Right lung (tissue), 2 donors: ENCODE measurements at regions not wholly inside any gene's neighbourhood (a gene's known extent, or its start where the extent isn't known, plus 50 kb on each side); places are given as distances from the start of the nearest gene placed in this dataset.
A peak's percentile ranks its signal among the peaks of the same experiment; 100 is the strongest.
"Not testable (repeated sequence)": the region's sequence is repeated elsewhere in the genome, so short reads cannot be mapped to it uniquely, and the experiment has no call there.

ENCODE experiments used
- DNase-seq, 2 donors: peaks; one replicate each; pipeline ENCODE4 v3.0.0-alpha.2; 2013

DNA sequence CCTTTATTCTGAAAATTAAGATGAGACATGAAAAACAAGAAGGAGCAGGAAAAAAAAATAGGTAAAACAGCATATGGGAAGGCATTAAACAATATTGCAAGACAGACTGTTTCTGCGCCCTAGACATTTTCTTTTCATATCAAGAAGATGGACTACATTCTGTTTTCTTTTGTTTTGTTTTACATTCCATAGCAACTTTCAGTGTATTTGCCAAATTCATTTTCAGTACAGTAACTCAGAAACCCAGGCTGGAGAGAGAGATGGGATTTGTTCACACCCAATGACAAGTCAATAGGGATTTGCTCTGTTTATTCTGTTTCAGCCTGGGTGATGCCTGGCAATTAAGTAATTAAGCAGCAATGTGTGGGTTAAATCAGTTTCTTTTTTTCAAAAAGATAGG lies 892.8 kb upstream of the DIAPH2 start:
- DNase-seq = no peak

DNA sequence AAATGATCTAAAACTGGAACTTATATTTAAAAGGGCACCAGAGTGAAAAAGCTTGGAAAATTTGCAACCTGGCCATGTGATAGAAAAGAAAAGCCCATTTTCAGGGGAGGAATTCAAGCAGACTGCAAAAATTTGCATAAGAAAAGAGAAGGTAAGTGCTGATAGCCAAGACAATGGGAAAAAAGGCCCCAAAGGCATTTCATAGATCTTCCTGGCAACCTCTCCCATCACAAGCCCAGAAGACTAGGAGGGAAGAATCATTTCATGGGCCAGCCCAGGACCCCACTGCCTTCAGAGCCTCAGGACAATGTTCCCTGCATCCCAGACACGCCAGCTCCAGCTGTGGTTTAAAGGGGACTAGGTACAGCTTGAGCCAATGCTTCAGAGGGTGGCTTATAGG lies 887.3 kb upstream of the DIAPH2 start:
- no peak for DNase-seq

DNA sequence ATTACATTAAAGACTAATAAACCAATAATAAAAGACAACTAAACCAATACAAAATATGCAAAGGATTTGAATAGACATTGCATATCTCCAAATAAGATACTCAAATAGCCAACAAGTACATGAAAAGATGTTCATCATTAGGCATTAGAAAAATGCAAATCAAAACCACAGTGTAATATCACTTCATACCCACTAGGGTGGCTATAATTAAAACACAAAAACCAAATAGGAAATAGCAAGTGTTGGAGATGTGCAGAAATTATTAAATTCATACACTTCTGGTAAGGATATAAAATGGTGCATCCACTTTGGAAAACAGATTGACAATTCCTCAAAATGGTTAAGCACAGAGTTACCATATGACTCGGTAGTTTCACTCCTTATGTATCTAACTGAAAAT lies 860.8 kb upstream of the DIAPH2 start:
- DNase-seq = no peak

DNA sequence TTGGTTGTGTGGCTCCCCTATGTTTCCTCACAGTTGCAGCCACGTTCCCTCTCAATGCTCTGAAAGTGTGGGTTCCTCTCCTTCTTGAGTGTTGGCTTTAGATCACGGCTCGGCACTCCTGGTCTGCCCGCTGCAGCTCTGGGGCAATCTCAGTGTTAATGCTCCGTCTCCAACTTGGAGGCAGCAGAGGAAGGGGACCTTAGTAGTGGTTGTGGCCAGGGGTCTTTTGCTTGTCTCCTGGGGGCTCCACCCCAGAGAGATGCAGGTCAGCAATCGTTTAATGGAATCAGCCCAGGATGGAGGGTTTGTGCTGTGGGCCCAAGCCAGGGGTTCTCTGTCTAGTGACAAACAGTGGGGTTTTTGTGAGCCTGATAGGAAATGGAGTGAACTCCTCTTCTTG lies 849.4 kb upstream of the DIAPH2 start:
- no peak for DNase-seq

DNA sequence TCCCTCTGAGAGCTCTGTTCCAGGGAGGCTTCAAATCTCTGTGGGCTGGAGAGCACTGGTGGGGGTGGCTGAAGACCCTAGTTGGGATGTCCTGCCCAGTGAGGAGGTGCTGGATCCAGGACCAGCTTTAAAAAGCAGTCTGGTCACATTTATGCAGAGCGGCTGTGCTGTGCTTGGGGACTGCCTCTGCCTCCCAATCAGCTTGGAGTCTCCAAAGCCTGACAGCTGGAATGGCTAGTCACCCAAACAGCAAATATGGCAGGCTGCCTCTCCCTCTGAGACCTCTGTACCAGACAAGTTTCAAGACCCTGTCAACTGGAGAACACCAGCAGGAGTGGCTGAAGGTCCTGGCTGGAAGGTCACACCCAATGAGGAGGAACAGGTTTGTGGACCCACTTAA lies 848.1 kb upstream of the DIAPH2 start:
- DNase-seq = no peak

DNA sequence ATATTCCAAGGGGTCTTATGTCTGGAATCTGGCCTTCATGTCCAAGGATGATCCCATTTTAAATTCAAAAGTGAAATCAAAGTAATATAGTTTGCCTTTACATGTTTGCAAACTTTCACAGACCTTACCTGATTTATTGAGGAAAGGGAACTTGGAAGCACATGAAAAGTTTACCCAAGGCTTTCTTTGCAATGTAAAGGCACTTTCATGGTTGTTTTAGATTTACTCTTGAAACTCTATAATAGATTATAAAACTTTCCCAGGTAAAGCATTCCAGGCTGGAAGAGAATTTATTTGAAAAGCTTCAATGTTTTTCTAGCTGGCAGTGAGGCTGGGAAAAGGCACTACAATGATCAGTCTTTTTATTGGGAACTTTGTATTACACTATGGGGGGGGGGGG lies 842.8 kb upstream of the DIAPH2 start:
- no peak for DNase-seq

DNA sequence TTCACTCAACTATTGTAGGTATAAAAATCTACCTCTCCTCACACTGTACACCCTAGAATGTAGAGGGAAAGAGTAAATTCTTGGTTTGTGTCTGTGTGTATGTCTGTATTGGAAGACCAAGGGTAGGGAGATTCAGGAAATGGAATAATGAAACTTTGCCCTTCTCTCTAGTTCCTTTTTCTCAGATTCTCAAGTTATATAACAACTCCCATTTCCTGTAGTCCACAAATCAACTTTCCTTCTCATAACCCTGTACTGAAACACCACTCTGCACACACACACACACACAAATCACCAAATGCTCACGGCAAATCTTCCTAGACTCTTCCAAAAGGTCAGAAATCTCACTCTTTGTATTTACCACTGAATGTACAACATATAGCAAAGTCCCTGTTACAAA lies 824.5 kb upstream of the DIAPH2 start:
- no peak for DNase-seq

DNA sequence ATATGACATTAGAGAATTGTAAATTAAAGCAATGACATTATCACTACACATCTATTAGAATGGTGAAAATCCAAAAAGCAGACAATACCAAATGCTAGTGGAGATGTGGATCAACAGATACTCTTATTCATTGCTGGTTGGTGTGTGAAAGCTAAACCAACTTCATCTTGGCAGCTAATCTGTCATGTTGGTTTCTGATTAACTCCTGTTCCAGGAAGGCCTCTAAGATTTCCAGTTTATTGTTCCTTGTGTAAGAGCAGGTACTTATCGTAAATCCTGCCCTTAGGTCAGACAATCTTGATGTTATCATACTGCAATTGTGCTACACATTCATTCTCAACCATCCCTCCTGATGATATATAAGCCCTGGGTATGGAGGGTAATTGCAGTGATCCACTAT lies 809.0 kb upstream of the DIAPH2 start:
- no peak for DNase-seq

DNA sequence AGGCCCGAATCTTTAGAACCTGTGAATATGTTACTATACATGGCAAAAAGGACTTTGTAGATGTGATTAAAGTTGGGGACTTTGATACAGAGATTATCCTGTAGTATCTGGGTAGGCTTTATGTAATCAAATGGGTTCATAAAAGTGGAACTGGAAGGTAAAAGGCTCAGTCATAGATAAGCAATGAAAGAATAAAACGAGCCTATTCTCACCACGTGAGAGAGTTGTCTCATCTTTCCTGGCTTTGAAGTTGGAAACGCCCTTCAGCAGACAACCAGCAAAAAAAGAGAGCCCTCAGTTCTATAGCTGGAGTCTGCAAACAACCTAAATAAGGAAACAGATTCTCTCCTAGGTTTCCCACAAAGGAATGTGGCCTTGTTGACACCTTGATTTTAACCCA lies 805.8 kb upstream of the DIAPH2 start:
- DNase-seq = no peak

DNA sequence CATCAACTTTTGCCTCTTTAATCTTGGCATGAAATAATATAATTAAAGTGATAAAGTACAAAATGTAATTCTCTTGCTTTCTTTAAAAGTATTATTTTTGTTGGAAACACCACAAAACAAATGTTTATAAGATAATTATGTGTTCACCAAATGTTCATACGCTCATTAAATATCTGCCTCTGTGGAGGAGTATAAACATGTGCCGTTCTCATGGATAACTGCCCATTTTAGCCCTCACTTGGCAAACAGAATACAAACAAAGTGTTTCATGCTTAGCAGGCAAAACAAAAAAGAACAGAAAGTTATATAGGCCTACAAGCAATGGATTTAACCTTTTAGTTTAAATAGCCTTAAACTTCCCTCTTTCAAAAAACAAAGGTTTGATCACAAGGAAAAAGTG lies 800.5 kb upstream of the DIAPH2 start:
- DNase-seq = peak; percentile 77 to 80

DNA sequence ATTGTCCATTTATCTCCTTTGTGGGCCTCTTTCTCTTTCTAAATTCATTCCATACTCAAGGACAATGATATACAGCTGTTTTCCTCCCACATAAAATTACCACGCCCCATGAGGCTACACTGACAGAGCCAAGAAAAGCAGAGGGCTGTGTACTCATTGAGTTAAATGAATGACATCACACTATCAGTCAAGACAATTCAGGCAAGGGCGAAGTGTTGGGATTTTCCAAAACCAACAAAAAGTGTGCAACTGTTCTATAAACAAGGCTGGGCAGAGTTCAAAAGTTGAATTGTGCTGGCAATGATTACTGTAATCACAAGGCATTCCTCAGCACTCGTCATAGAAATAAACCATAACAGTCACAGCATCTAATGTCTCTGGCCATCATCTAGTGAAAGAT lies 799.6 kb upstream of the DIAPH2 start:
- DNase-seq = peak; percentile 51 to 59

DNA sequence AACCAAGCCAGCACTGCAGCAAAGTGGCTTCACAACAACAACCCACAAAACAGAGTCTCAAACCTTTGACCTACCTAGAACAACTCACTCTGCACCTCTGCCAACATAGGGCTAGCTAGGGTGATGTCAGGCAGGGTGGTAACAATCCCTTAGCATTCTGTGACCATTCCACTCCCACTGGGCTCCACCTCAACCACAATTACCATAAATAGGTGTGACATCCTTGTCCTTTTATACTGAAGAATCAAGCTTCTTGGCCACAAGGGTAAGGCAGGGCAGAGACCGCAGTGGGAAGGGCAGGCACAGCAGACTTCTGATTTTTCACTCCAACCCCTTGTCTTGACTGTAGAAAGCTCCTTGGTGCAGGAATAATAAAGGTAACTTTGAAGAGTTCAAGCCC lies 795.4 kb upstream of the DIAPH2 start:
- no peak for DNase-seq

DNA sequence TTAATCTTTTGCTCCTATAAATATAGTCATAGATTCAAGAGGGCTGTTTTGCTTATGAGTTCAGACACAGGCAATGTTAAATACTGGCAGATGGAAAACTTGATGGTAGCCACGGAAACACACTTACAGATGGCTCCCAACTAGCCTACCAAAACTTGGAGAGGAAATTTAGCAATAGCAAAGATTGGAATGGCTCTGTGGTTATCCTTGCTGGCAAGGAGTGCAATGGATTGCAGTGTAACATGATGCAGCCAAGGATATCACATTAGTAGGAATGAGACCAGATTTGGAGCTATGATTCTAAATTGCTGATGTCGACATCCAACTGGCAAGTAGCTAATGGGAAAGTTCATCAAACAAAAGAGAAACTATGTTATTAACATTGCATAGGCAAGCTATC lies 791.0 kb upstream of the DIAPH2 start:
- DNase-seq = peak; percentile 31 to 44

DNA sequence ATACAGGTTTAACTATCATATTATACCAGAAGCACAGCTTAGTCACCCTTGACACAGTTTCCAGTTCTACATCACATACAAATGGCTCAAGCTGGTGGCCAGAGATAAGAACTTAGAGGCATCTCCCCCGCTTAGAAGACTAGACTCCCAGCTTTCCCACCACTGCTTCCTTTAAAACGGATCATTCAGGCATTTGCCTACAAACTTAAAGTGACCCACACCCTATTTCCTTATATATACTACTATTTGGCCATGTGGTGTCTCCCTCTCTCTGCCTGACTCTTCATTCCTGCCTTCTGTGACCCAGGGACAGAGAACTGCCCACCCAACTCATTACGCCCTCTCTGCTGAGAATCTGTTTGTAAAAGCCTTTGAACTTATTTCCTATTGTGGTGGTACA lies 781.2 kb upstream of the DIAPH2 start:
- no peak for DNase-seq

DNA sequence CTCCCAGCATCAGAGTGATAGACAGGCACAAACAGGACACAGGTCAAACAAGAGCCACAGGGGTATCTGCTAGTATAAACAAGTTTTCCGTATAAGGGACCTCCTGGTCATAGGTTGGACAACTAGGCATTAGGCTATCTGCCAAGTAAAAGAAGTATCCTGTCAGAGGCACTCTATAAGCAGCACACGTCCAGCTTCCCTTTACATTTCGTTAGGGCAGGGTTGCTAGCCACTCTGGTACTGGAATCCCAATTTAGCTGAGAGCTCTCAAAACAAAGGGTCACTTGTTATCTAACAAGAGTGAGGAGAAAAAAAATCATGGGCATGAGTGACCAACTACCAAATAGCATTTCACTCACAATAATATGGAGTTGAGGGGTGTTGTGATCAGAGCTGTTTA lies 780.7 kb upstream of the DIAPH2 start:
- no peak for DNase-seq

DNA sequence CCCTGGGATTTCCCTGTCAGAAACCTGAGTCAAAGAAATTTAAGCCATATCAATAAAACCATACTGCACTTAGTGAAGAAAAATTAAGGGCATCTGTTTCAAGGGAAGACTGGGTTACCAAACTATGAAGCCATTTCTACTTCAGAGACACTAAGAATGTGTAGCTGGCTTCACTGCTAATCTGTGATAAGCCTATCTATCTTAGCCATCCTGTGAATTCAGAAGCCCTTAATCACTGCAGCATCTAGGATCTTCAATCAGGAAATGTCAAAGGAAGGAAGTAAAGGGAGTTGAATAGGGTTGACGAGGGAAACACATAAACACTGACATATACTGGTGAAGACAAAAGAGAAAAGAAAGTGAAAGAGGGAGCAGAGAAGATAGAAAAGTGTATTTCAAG lies 777.6 kb upstream of the DIAPH2 start:
- no peak for DNase-seq

DNA sequence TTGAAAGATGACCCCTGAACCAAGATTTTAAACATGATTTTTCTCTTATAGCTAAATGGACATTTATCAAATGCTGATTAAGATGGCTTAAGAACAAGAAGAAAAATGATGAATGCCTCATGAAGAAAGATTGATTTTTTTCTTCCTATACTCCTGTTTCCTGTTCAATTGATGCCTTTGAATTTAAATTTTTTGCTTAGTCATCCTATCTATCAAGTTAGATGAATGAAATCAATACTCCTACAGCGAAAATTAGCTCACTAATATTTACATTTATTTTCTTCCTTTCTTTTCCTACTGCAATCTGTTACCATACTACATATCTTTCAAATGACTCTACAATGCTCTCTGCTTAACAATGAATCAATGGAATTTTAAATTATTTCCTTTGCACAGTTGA lies 773.6 kb upstream of the DIAPH2 start:
- DNase-seq = no peak

DNA sequence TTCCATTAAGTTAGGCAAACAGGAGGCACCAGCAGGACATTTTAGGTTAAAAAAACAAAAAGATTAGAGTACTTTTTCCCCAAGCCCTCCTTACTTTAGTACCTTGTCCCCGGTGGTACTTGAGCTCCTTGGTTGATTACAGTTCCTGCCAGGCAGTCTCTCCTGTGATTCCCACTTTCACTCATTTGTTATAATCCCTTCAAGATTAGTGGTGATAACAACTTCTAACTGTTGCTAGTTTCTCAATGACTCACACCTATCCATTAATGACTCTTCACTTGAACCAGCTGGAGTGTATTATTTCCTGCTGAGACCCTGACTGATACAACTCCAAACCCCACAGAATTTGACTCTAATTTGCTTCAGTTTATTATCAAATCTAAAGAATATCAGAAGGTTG lies 765.0 kb upstream of the DIAPH2 start:
- no peak for DNase-seq

DNA sequence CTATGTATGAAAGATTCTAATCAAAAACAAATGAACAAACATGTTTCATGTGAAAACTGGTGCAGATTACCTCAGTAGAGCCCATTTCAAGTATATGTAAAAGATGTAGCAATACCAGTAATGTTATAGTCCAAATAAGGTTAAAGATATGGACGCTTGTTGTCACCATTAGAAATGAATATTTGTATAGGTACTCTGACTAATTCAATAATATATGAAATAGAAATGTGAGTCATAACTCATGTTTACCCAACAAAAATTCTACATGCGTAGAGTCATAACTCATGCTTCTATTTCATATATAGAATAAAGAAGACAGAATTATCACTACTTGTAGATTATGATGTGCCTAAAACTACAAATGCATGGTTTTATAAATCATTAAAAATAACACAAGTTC lies 739.1 kb upstream of the DIAPH2 start:
- DNase-seq = no peak

DNA sequence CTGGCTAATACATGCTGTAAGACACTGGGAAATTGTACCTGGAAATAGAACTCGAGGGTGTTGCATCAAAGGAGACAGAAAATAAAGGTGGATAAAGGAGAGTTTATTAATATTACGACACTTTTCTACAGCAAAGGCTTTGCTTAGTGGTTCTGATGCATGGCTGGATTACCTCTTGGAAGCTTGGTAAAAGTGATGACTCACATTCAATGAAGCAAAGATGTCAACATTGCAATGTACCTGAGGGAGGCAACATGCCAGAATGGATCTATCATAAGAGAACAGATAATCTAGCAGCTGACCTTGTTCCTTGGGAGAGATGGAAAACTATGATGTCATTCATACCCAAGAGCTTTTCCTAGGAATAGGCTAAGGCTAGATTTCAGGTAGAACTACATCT lies 735.1 kb upstream of the DIAPH2 start:
- no peak for DNase-seq

DNA sequence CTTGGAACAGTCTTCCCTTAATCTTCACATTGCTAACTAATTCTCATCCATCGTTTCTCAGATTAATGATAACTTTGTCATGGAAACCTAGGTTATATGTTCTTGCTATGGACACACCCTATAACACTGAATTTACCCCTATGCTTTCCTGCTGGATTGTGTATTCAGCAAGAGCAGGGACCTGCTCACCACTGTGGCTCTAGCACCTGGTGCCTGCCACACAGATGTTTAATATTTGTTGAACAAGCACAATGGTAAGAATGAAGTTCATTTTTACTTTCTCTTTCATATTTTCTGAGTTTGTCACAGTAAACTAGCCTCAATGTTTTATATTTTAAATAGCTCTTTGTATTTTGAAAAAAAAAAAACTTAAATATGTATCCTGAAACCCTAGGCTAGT lies 734.0 kb upstream of the DIAPH2 start:
- no peak for DNase-seq

DNA sequence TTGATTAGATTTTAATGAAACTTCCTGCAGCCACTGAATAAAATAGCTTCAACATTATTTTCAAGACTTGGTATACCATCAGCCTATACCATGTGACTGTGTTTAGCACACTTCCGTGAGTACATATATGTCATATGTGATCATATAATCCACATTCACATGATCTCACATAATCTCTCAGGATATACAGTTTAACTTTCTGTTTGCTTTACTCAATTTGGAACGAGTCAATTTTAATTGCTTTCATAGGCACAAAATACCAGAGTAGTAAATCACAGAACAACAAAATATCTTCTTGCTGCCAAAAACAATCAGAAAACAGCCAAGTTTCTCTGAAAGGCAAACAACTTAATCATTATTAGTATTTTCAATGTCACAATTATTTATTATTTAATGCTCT lies 731.1 kb upstream of the DIAPH2 start:
- DNase-seq = peak; percentile 13 to 26

DNA sequence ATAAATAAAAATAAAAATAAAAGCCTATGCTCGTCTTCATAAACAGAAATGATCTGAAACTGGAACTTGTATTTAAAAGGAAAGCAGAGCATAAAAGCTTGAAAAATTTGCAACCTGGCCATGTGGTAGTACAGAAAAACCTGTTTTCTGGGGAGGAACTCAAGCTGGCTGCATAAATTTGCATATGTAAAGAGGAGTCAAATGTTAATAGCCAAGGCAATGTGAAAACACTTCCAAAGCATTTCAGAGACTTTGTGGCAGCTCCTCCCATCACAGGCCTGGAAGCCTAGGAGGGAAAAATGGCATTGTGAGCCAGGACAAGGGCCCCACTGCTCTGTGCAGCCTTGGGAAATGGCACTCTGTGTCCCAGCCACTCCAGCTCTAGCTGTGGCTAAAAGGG lies 727.9 kb upstream of the DIAPH2 start:
- no peak for DNase-seq

DNA sequence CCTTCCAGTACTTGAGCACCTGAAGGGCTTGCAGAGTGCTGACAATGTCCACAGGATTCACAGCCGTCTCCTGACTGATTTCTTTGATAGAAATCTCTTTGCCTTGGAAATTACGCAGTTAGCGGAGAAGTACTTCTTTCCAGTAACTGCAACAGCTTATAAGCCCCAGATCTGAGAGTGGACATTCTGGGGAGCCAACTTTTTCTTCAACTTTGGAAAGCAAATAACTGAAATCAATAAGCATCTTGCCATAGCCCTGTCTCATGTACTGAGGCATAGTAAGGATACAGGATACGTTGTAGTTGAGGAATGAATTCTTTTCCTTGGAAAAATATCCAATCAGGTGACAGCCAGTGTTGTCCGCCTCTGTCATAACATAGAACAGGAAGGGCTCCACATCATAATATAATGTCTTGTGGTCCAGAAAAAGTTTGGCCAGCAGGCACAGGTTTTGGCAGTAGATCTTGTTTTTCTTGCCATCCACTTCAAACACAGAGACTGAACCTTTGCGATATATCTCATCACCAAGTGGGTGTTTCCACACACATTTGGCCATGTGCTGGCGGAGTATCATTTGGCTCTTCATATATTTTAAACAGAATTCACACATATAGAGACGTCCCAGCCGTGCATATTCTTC lies 711.1 kb upstream of the DIAPH2 start:
- DNase-seq = not testable (repeated sequence)

DNA sequence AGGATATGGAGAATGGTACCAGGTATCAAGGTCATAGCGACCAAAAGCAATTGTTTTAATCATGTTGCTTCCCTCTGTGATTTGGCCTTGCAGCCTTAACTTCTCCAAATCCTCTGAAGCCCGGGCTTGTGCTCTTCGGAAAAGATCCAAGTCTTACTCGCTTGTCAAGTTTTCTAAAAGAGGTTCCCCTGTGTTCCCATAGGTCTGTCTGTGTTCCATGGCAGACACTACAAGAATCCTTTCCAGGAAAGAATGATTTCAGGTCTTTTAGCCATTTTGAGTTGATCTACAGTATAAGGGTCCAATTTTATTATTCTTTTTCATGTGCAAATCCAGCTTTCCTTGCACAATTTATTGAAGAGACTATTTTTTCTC lies 710.6 kb upstream of the DIAPH2 start:
- DNase-seq = no peak
